ENCODE measurements at regions not wholly inside any gene's neighbourhood (a gene's known extent, or its start where the extent isn't known, plus 50 kb on each side); places are given as distances from the start of the nearest gene placed in this dataset.

- Histone ChIP-seq H3K27ac (no peak overlapping the region), H3K36me3 (no peaks in the 10 kb centered on the region), H3K27me3 (replicated peaks; ENCODE audit: insufficient read depth) (no peaks in the 10 kb centered on the region), H3K9me3 (no peaks in the 10 kb centered on the region), H3K4me3 (no peak overlapping the region), H3K4me1 (ENCODE audit: control insufficient read depth in 1 of 2, low read depth in 2 of 2) (no peaks in the 10 kb centered on the region)
- no peak for TF ChIP-seq CTCF (IDR thresholded peaks at IDR 0.05)
- DNase-seq (ENCODE audit: low spot score) (no peak), ATAC-seq (ENCODE audit: insufficient number of reproducible peaks, low FRiP score, low read depth) (no peak)
Observed at GRCh38 chr10:62620491-62620890, 184.0 kb upstream of the ADO start.

DNA sequence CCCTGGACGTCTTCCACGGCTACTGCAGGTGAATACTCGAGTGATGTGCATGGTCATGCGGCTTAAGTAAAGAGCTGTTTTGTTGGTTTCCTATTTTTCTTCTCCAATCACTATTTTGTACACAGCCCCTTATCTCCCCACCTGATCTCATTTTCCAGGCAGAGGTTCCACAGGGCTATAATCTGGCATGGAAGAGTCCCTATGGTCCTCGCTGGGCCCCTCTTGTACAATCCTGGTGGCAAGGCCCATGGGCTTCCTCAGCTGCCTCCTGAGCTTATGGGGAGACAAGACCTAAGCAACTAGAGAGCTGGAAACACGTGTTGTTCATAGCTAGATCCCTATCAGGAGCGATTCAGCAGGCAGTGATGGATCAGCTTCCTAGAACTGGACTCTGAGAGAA lies 181.3 kb upstream of the ADO start:
- no peaks in the 10 kb centered on the region for H3K36me3 ChIP-seq
- H3K9me3 ChIP-seq: no peaks in the 10 kb centered on the region
- DNase-seq (ENCODE audit: low spot score): no peak
- no peaks in the 10 kb centered on the region for H3K27me3 ChIP-seq (replicated peaks; ENCODE audit: insufficient read depth)
- no peak overlapping the region for H3K4me3 ChIP-seq
- ATAC-seq (ENCODE audit: insufficient number of reproducible peaks, low FRiP score, low read depth): no peak
- no peak for TF ChIP-seq CTCF (IDR thresholded peaks at IDR 0.05)
- H3K27ac ChIP-seq: no peak overlapping the region
- H3K4me1 ChIP-seq (ENCODE audit: control insufficient read depth in 1 of 2, low read depth in 2 of 2): no peaks in the 10 kb centered on the region

DNA sequence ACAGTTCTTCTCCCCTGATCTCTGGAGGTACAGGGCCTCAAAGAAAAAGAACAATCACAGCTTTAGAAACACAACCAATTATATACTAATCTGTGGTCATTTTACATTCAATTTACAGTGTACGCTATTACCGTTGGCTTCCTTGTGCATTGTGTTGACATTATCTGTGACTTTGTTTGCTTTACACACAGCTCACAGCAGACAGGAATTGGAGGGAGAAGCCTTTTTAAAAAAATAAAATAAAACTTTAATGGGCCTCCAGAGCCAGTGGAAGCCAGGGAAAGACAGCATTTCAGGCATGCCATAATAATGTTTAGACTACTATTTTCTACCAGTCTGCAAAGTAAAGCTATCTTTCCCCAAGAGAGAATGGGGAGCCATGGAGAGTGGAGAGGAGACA lies 179.0 kb upstream of the ADO start:
- ATAC-seq (ENCODE audit: insufficient number of reproducible peaks, low FRiP score, low read depth) (no peak), DNase-seq (ENCODE audit: low spot score) (no peak)
- Histone ChIP-seq H3K27ac (no peak overlapping the region), H3K36me3 (no peaks in the 10 kb centered on the region), H3K27me3 (replicated peaks; ENCODE audit: insufficient read depth) (no peaks in the 10 kb centered on the region), H3K4me3 (no peak overlapping the region), H3K9me3 (no peaks in the 10 kb centered on the region), H3K4me1 (ENCODE audit: control insufficient read depth in 1 of 2, low read depth in 2 of 2) (no peaks in the 10 kb centered on the region)
- TF ChIP-seq CTCF (IDR thresholded peaks at IDR 0.05): no peak

DNA sequence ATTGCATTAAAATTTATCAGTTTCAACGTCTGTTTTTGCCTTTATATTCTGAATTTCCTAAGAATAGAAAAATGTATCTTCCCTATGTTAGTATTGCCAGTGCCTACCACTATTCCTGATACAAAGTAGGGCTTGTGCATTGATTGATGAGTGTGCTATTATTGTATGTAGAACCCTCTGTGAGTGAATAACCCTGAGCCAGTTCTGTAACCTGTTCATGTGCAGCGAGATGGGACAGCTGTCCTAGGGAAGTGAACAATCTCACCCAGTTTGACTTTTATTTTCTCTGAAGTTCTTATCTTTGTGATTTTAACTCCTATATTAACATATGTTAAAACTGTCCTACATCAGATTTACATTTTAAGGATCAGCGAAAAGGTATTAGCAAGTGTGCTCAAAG lies 178.4 kb upstream of the ADO start:
- Histone ChIP-seq H3K36me3 (no peaks in the 10 kb centered on the region), H3K27ac (no peak overlapping the region), H3K27me3 (replicated peaks; ENCODE audit: insufficient read depth) (no peaks in the 10 kb centered on the region), H3K9me3 (no peaks in the 10 kb centered on the region), H3K4me1 (ENCODE audit: control insufficient read depth in 1 of 2, low read depth in 2 of 2) (no peaks in the 10 kb centered on the region), H3K4me3 (no peak overlapping the region)
- no peak for ATAC-seq (ENCODE audit: insufficient number of reproducible peaks, low FRiP score, low read depth)
- no peak for TF ChIP-seq CTCF (IDR thresholded peaks at IDR 0.05)
- DNase-seq (ENCODE audit: low spot score): no peak

GRCh38 chr10:62626817-62627216 lies 177.7 kb upstream of the ADO start:
- DNase-seq (ENCODE audit: low spot score): no peak

More at GRCh38 chr10:62626817-62627216, 177.7 kb upstream of the ADO start:
- no peak for ATAC-seq (ENCODE audit: insufficient number of reproducible peaks, low FRiP score, low read depth)
- H3K27ac ChIP-seq: no peak overlapping the region
- H3K27me3 ChIP-seq (replicated peaks; ENCODE audit: insufficient read depth): no peaks in the 10 kb centered on the region
- no peaks in the 10 kb centered on the region for H3K9me3 ChIP-seq
- H3K4me1 ChIP-seq (ENCODE audit: control insufficient read depth in 1 of 2, low read depth in 2 of 2): no peaks in the 10 kb centered on the region
- no peak overlapping the region for H3K4me3 ChIP-seq
- H3K36me3 ChIP-seq: no peaks in the 10 kb centered on the region
- no peak for TF ChIP-seq CTCF (IDR thresholded peaks at IDR 0.05)

Measured in thoracic aorta (tissue), 2 donors.